Stimulated activated CD8-positive, alpha-beta memory T cell treated with anti-CD3 and anti-CD28 coated beads, Interleukin-12 subunit alpha, Interleukin-12 subunit beta, amount 100 ng/mL, for 24 hours (primary cell): ENCODE measurements at regions not wholly inside any gene's neighbourhood (a gene's known extent, or its start where the extent isn't known, plus 50 kb on each side); places are given as distances from the start of the nearest gene placed in this dataset.
"Not testable (repeated sequence)": the region's sequence is repeated elsewhere in the genome, so short reads cannot be mapped to it uniquely, and the experiment has no call there.

Experiments used
- DNase-seq: peaks from one replicate; pipeline ENCODE4 v3.0.0-alpha.2; 2020; ENCODE audit errors: extremely low read depth

GRCh38 chr22:49352361-49353169, 475.1 kb downstream of the BRD1 start:
- no peak for DNase-seq

GRCh38 chr22:49351761-49352227, 475.9 kb downstream of the BRD1 start:
- no peak for DNase-seq

GRCh38 chr22:49350441-49351121, 477.1 kb downstream of the BRD1 start:
- DNase-seq: no peak

- no peak for DNase-seq
Measured at GRCh38 chr22:49349841-49350381, 477.8 kb downstream of the BRD1 start.

DNA sequence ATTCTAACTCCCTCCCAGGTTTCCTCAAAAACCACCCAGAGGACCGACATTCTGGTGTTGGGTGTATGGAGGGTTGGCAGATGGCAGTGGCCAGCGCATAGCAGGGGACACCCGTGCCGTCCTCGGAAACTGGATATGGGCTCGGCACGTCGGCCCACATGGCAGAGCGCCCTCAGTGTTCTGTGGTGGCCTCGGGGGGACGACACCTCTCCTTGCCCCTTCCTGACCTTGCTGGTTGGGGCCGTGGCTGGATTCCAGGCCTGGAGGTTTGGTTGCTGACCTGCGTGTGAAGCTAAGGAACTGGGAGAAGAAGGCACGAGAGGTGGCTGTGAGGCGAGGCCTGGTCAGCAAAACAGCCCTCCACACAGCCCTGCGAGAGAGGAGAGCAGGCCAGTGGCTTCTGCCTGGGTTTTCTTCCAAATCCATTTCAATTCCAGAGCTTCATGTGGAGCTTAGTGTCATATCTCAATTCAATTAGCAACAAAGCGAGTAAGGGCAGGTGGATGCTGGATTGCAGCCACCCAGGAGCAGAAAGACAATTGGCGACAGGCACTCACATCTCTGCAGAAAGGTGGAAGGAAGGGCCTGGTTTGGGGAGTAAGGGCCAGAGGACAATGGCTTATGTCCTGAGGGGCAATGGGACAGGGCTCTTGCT, 478.4 kb downstream of the BRD1 start:
- DNase-seq: no peak

- no peak for DNase-seq
Measured at GRCh38 chr22:49348631-49349030, 479.0 kb downstream of the BRD1 start.

DNA sequence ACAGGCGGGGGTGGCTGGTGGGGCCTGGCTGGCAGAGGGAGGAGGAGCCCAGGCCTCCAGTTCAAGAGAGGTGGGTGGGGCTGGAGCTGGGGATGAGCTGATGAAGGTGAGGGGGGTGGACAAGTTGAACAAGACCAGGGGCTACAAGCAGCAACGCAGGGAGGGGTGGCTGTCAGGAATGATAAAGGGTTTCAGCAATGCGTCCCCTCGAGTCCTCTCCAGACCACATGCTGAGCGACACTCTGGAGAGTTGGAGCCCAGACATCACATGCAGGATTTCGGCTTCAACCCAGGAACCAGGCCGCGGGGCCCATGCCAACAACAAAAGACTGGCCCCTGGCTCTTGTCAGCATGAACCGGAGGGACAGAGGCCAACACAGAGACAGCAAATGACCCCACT, 480.3 kb downstream of the BRD1 start:
- DNase-seq: no peak

DNA sequence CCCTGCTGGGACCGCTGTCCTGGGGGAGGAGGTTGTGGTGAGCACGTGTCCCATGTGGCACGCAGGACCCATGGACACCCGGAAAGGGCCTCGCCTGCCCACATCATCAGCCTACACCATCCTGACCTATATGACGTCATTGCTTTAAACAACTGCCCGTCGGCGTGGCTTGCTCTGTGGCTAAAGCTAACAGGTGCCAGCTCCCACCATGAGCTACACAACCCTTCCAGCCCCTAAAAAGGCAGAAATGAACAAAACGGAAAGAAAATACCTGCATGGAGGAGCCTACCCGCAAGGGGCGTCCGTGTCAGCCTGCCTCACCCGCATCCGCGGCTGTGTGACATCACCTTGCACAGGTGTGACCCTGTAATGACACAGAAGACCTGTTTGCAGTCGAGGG, 481.8 kb downstream of the BRD1 start:
- no peak for DNase-seq

- DNase-seq: no peak
Measured at GRCh38 chr22:49344656-49345055, 483.0 kb downstream of the BRD1 start.

DNA sequence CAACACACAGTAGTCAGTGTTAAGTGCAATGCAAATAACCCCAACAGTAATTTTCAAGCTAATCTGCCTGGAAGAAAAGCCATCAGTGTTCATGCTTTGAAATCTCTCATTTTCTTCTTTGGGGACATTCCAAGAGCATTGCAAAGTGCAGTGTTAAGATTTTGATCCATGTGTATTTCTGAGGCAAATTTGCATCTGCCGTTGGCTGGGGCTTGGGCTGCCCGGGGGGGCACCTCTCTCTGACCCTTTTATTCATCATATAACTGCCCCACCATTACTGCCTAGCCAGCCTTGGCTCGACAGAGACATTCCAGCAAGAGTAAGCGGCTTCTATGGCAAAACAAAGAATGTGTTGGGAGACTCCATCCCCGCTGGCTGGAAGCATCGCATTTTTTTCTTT, 483.5 kb downstream of the BRD1 start:
- DNase-seq: no peak

GRCh38 chr22:49340406-49340805, 487.3 kb downstream of the BRD1 start:
- no peak for DNase-seq

- DNase-seq: not testable (repeated sequence)
Measured at GRCh38 chr22:49336483-49336882, 491.2 kb downstream of the BRD1 start.

DNA sequence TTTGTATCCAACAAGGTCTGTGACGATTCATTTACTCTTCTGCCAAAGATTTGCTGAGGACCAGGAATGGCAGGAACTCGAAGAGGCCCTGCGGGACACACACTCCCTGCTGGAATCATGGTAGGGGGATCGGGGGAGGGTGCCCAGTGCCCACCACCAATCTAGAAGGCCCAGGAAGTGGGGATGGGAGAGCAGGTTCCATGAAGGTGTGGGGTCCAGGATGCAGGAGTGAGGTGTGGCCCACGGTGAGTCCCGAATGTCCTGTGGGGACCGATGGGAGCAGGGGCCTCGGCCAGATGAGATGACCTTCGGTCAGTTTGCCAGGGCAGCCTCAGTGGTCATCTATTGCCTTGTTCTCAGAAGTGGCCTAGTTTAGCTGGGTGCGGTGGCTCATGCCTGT, 492.7 kb downstream of the BRD1 start:
- DNase-seq: no peak

DNA sequence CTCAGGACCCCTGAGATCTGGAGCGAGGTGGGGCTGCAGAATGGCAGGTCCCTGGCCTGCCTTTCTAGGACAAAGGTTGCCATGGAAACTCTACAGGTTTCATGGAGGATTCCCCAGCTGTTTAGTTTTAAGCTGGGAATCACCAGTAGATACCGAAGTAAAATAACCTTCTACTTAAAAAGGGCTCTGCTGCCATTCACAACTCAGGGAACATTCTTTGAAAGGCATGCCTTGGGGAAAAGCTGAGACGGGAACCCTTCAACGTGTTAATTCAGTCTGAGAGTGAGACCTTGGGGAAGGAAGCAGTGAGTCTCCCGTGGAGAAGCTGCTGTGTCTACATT, 493.3 kb downstream of the BRD1 start:
- DNase-seq: no peak

GRCh38 chr22:49333206-49333605, 494.5 kb downstream of the BRD1 start:
- DNase-seq: no peak

DNA sequence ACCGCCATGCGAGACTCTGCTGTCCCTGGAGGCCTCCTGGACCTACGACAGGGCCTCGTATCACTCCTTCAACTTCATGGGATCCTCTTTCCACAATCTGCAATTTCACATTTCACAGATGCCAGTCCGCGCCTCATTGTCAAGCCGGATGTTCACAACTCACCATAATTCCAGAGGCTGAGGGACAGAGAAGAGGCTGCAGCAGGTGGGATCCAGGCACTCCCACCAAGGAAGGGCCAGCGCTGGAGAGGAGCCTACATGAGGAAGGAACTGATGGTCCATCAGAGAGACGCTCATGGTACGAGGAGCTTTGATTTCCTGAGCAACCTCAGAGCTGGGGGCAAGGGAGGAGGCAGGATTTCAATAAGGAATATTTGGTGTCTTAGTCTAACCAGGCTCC, 495.0 kb downstream of the BRD1 start:
- no peak for DNase-seq

- DNase-seq: no peak
Measured at GRCh38 chr22:49331878-49332277, 495.8 kb downstream of the BRD1 start.

DNA sequence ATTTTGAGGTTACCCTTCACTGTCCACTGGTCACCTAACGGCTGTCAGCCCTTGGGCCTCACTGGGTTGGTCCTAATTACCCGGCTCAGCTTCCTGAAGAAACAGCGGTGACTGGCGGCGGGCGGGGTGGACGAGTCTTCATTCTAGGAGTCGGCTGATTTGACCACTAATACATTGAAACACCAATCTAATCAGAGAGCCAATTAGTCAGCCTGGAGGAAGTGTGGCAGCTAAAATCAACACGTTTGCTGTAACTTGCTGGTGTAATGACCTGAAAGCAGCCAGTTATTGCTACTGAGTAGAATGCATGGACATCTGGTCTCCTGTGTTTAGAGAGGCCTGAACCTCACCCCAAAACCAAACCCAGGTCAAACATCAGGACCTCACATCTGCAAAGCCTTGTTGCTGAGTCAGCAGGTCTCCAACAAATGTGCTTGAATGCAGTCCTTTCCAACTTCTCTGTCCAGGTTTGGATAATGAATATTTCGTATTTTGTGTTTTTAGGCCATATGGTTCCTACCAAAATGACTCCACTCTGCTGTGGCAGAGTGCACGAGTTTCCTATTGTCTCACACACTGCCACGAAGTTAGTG, 496.4 kb downstream of the BRD1 start:
- DNase-seq: no peak

DNA sequence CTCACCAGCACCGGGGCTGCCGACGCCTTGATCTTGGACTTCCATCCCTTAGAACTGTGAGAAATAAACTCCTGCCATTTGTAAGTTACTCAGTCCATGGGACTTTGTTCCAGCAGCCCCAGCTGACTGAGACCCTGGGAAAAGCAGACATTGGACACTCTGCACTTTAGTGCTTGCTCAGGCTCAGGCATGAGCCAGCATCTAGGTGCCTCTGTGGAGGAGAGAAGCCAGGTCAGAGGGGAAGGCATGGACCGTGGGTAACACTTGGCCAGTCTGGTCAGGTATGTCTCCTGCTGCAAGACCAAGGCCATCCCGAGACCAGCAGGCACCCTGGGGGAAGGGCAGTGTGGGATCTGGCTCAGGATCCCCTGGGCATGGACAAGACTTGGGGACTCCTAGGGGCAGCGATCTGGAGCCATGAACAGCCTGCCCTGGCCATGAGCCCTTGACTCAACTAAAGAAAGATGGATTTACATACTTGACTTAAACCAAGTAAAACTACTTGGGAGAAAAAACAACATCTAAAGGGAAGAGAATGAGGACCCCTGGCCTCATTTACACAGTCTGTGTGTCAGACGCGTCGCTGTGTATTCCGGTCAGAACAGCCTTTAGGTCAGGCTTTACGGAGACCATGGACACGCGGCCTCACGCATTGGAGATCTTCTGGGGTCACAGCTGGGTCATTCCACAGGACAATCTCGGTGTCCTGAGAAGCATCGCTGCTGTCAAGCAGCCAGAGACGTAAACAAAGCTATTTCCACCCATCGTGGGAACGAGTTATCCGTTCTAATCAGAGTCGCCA, 497.1 kb downstream of the BRD1 start:
- no peak for DNase-seq

GRCh38 chr22:49329636-49330035, 498.0 kb downstream of the BRD1 start:
- no peak for DNase-seq

- DNase-seq: no peak
Measured at GRCh38 chr22:49328630-49329405, 498.9 kb downstream of the BRD1 start.
